Breast epithelium (tissue), 3 donors: ENCODE measurements at regions not wholly inside any gene's neighbourhood (a gene's known extent, or its start where the extent isn't known, plus 50 kb on each side); places are given as distances from the start of the nearest gene placed in this dataset.

Experiments
- CTCF ChIP-seq, 3 donors: fragments of 450-650 bp; IDR thresholded peaks; one replicate each; pipeline ENCODE4 v1.5.1; 2016 to 2017; ENCODE audit warnings: antibody characterized with exemption in 3 of 3, mild to moderate bottlenecking in 3 of 3, moderate library complexity in 3 of 3
- POLR2A ChIP-seq: fragments of 450-650 bp; IDR thresholded peaks from one replicate; pipeline ENCODE4 v1.6.1; 2016; ENCODE audit warnings: antibody characterized with exemption, mild to moderate bottlenecking, moderate library complexity

GRCh38 chrX:45747905-45748304, 547.2 kb upstream of the DIPK2B start:
- TF ChIP-seq POLR2A (no peak), CTCF (IDR thresholded peaks at IDR 0.05) (no peak)
